Neural crest cell (in vitro differentiated cells): ENCODE measurements at regions not wholly inside any gene's neighbourhood (a gene's known extent, or its start where the extent isn't known, plus 50 kb on each side); places are given as distances from the start of the nearest gene placed in this dataset.

Experiments used
- DNase-seq: peaks from one replicate; pipeline ENCODE4 v3.0.0; 2021; ENCODE audit warnings: low read depth, mixed read lengths, low spot score
- H3K27ac Mint-ChIP-seq: one replicate; pipeline ENCODE4 v1.8.0; 2021; ENCODE audit warnings: mild to moderate bottlenecking, mixed read lengths; ENCODE audit not compliant: unreplicated experiment
- H3K27me3 Mint-ChIP-seq: 2 replicates; pipeline ENCODE4 v1.8.0; 2021; ENCODE audit warnings: low read depth, mild to moderate bottlenecking, mixed read lengths
- H3K36me3 Mint-ChIP-seq: 2 replicates; pipeline ENCODE4 v1.8.0; 2021; ENCODE audit warnings: low read depth, mild to moderate bottlenecking, mixed read lengths
- H3K4me1 Mint-ChIP-seq: 2 replicates; pipeline ENCODE4 v1.8.0; 2021; ENCODE audit warnings: mixed read lengths
- H3K4me3 Mint-ChIP-seq: one replicate; pipeline ENCODE4 v1.8.0; 2021; ENCODE audit warnings: mild to moderate bottlenecking, mixed read lengths
- H3K9me3 Mint-ChIP-seq: 2 replicates; pipeline ENCODE4 v1.8.0; 2021; ENCODE audit warnings: mixed read lengths
- CTCF ChIP-seq: fragments of 200-600 bp; sonication (generic); conservative IDR thresholded peaks from 2 replicates; pipeline ENCODE4 v1.5.0; 2021; ENCODE audit warnings: antibody characterized with exemption, mild to moderate bottlenecking

- H3K4me1 Mint-ChIP-seq = peaks cover 37% of the 10 kb centered on the region
- no peaks in the 10 kb centered on the region for H3K27me3 Mint-ChIP-seq
- no peak overlapping the region for H3K4me3 Mint-ChIP-seq
- DNase-seq = no peak
- H3K36me3 Mint-ChIP-seq = no peaks in the 10 kb centered on the region
- no peak for TF ChIP-seq CTCF
- peaks cover 4% of the 10 kb centered on the region for H3K9me3 Mint-ChIP-seq
- H3K27ac Mint-ChIP-seq = no peak overlapping the region
These were observed 103.1 kb upstream of the CXCR4 start for GRCh38 chr2:136221026-136221425.

- no peak for TF ChIP-seq CTCF
- no peak overlapping the region for H3K27ac Mint-ChIP-seq
- H3K9me3 Mint-ChIP-seq = peaks cover 4% of the 10 kb centered on the region
- DNase-seq = no peak
- peaks cover 33% of the 10 kb centered on the region for H3K4me1 Mint-ChIP-seq
- no peaks in the 10 kb centered on the region for H3K27me3 Mint-ChIP-seq
- no peaks in the 10 kb centered on the region for H3K36me3 Mint-ChIP-seq
- H3K4me3 Mint-ChIP-seq = no peak overlapping the region
These were observed 102.0 kb upstream of the CXCR4 start for GRCh38 chr2:136219963-136220362.

GRCh38 chr2:136219341-136219740 is 101.4 kb upstream of the CXCR4 start:
- H3K27ac Mint-ChIP-seq = no peak overlapping the region
- H3K27me3 Mint-ChIP-seq = no peaks in the 10 kb centered on the region
- peaks cover 33% of the 10 kb centered on the region for H3K4me1 Mint-ChIP-seq
- no peak for TF ChIP-seq CTCF
- no peaks in the 10 kb centered on the region for H3K36me3 Mint-ChIP-seq
- H3K9me3 Mint-ChIP-seq = peaks cover 4% of the 10 kb centered on the region
- no peak for DNase-seq
- no peak overlapping the region for H3K4me3 Mint-ChIP-seq

- Mint-ChIP-seq H3K27ac (no peak overlapping the region), H3K9me3 (peaks cover 4% of the 10 kb centered on the region), H3K27me3 (no peaks in the 10 kb centered on the region), H3K4me1 (peaks cover 27% of the 10 kb centered on the region), H3K36me3 (no peaks in the 10 kb centered on the region), H3K4me3 (no peak overlapping the region)
- no peak for TF ChIP-seq CTCF
- no peak for DNase-seq
These were observed 100.0 kb upstream of the CXCR4 start for GRCh38 chr2:136217996-136218395.

GRCh38 chr2:136215908-136216472 is 98.0 kb upstream of the CXCR4 start:
- Mint-ChIP-seq H3K27ac (no peak overlapping the region), H3K36me3 (no peaks in the 10 kb centered on the region), H3K4me3 (no peak overlapping the region), H3K27me3 (no peaks in the 10 kb centered on the region), H3K4me1 (peaks cover 27% of the 10 kb centered on the region), H3K9me3 (peaks cover 4% of the 10 kb centered on the region)
- no peak for DNase-seq
- TF ChIP-seq CTCF = no peak
